ENCODE measurements at regions not wholly inside any gene's neighbourhood (a gene's known extent, or its start where the extent isn't known, plus 50 kb on each side); places are given as distances from the start of the nearest gene placed in this dataset.
A peak's percentile ranks its signal among the peaks of the same experiment; 100 is the strongest.

- Histone ChIP-seq H3K9me3 (ENCODE audit: control insufficient read depth, insufficient read depth, low read depth, low read length) (no peaks in the 10 kb centered on the region), H3K27ac (ENCODE audit: insufficient read depth, low read length) (no peak overlapping the region), H3K4me1 (ENCODE audit: control insufficient read depth, extremely low read depth, insufficient read depth, low read length) (peaks cover 4% of the 10 kb centered on the region), H3K79me2 (ENCODE audit: control insufficient read depth, insufficient read depth, low read length) (no peaks in the 10 kb centered on the region), H3K9ac (ENCODE audit: insufficient read depth, low read length) (no peak overlapping the region), H3K27me3 (ENCODE audit: control insufficient read depth, insufficient read depth, low read length) (no peaks in the 10 kb centered on the region), H4K20me1 (ENCODE audit: control insufficient read depth, extremely low read depth, insufficient read depth, low read length) (no peaks in the 10 kb centered on the region), H3K4me2 (ENCODE audit: extremely low read depth, insufficient read depth, low read length) (no peak overlapping the region), H2AFZ (ENCODE audit: low read length) (no peak overlapping the region), H3K36me3 (ENCODE audit: control insufficient read depth, insufficient read depth, low read length) (no peaks in the 10 kb centered on the region), H3K4me3 (replicated peaks in 1 of 4; ENCODE audit: control extremely low read depth in 1 of 4, insufficient read depth in 1 of 4, low read depth in 3 of 4, low read length in 4 of 4) (no peak overlapping the region)
- no peak for DNase-seq (ENCODE audit: low read depth in 2 of 2)
- TF ChIP-seq EZH2 (IDR thresholded peaks at IDR 0.05; ENCODE audit: low read length, missing control alignments) (no peak), CTCF (conservative IDR thresholded peaks at IDR 0.05 in 1 of 2, IDR thresholded peaks at IDR 0.05 in 1 of 2; ENCODE audit: low read depth in 1 of 2, low read length in 2 of 2) (no peak)
Observed at GRCh38 chr9:13689925-13690324, 410.4 kb upstream of the MPDZ start.

- H3K79me2 ChIP-seq (ENCODE audit: control insufficient read depth, insufficient read depth, low read length): no peaks in the 10 kb centered on the region
- H3K4me3 ChIP-seq (replicated peaks in 1 of 4; ENCODE audit: control extremely low read depth in 1 of 4, insufficient read depth in 1 of 4, low read depth in 3 of 4, low read length in 4 of 4): no peak overlapping the region
- no peaks in the 10 kb centered on the region for H3K9me3 ChIP-seq (ENCODE audit: control insufficient read depth, insufficient read depth, low read depth, low read length)
- H2AFZ ChIP-seq (ENCODE audit: low read length): no peak overlapping the region
- DNase-seq (ENCODE audit: low read depth in 2 of 2): peak; percentile 9 to 57
- H3K4me1 ChIP-seq (ENCODE audit: control insufficient read depth, extremely low read depth, insufficient read depth, low read length): peaks cover 4% of the 10 kb centered on the region
- TF ChIP-seq CTCF (conservative IDR thresholded peaks at IDR 0.05 in 1 of 2, IDR thresholded peaks at IDR 0.05 in 1 of 2; ENCODE audit: low read depth in 1 of 2, low read length in 2 of 2) (peak; percentile 39 to 68), EZH2 (IDR thresholded peaks at IDR 0.05; ENCODE audit: low read length, missing control alignments) (no peak)
- H3K4me2 ChIP-seq (ENCODE audit: extremely low read depth, insufficient read depth, low read length): no peak overlapping the region
- no peaks in the 10 kb centered on the region for H3K27me3 ChIP-seq (ENCODE audit: control insufficient read depth, insufficient read depth, low read length)
- no peak overlapping the region for H3K27ac ChIP-seq (ENCODE audit: insufficient read depth, low read length)
- H3K9ac ChIP-seq (ENCODE audit: insufficient read depth, low read length): no peak overlapping the region
- no peaks in the 10 kb centered on the region for H3K36me3 ChIP-seq (ENCODE audit: control insufficient read depth, insufficient read depth, low read length)
- no peaks in the 10 kb centered on the region for H4K20me1 ChIP-seq (ENCODE audit: control insufficient read depth, extremely low read depth, insufficient read depth, low read length)
Observed at GRCh38 chr9:13688990-13689600, 409.6 kb upstream of the MPDZ start.

- H3K79me2 ChIP-seq (ENCODE audit: control insufficient read depth, insufficient read depth, low read length): no peaks in the 10 kb centered on the region
- H4K20me1 ChIP-seq (ENCODE audit: control insufficient read depth, extremely low read depth, insufficient read depth, low read length): no peaks in the 10 kb centered on the region
- no peaks in the 10 kb centered on the region for H3K36me3 ChIP-seq (ENCODE audit: control insufficient read depth, insufficient read depth, low read length)
- H2AFZ ChIP-seq (ENCODE audit: low read length): no peak overlapping the region
- no peaks in the 10 kb centered on the region for H3K9me3 ChIP-seq (ENCODE audit: control insufficient read depth, insufficient read depth, low read depth, low read length)
- DNase-seq (ENCODE audit: low read depth in 2 of 2): peak in 1 of 2 donors; percentile 34
- H3K27ac ChIP-seq (ENCODE audit: insufficient read depth, low read length): no peak overlapping the region
- no peak overlapping the region for H3K9ac ChIP-seq (ENCODE audit: insufficient read depth, low read length)
- H3K4me3 ChIP-seq (replicated peaks in 1 of 4; ENCODE audit: control extremely low read depth in 1 of 4, insufficient read depth in 1 of 4, low read depth in 3 of 4, low read length in 4 of 4): no peak overlapping the region
- no peaks in the 10 kb centered on the region for H3K27me3 ChIP-seq (ENCODE audit: control insufficient read depth, insufficient read depth, low read length)
- no peak for TF ChIP-seq CTCF (conservative IDR thresholded peaks at IDR 0.05 in 1 of 2, IDR thresholded peaks at IDR 0.05 in 1 of 2; ENCODE audit: low read depth in 1 of 2, low read length in 2 of 2)
- TF ChIP-seq EZH2 (IDR thresholded peaks at IDR 0.05; ENCODE audit: low read length, missing control alignments): no peak
- H3K4me1 ChIP-seq (ENCODE audit: control insufficient read depth, extremely low read depth, insufficient read depth, low read length): peaks cover 4% of the 10 kb centered on the region
- no peak overlapping the region for H3K4me2 ChIP-seq (ENCODE audit: extremely low read depth, insufficient read depth, low read length)
Observed at GRCh38 chr9:13688223-13688989, 408.9 kb upstream of the MPDZ start.
